HG02852 (cell line): ENCODE measurements at regions not wholly inside any gene's neighbourhood (a gene's known extent, or its start where the extent isn't known, plus 50 kb on each side); places are given as distances from the start of the nearest gene placed in this dataset.

ENCODE experiments used
- ATAC-seq: cut with Tn5 transposase; IDR thresholded peaks from one replicate; pipeline ENCODE4 v1.9.1; 2021; ENCODE audit warnings: mild to moderate bottlenecking, moderate library complexity; ENCODE audit not compliant: unreplicated experiment

DNA sequence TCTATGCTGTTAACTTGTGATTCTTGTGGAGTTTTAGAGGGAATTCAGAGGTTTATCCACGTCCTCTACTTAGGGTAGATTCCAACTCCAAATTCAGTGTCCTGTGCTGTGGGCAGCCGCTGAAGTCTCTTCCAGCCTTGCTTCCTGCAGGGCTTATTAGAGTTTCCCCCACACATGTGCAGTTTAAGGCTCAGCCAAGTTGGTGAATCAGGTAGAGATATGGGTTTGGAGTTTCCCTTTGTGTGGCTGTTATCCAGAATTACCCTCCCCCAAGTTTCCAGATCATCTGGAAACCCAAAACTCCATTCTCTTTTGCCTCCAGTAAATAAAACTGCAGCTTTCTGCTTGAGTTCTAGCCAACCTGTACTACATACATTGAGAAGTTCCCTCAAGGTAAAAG is 853.7 kb downstream of the GALC start:
- no peak for ATAC-seq

DNA sequence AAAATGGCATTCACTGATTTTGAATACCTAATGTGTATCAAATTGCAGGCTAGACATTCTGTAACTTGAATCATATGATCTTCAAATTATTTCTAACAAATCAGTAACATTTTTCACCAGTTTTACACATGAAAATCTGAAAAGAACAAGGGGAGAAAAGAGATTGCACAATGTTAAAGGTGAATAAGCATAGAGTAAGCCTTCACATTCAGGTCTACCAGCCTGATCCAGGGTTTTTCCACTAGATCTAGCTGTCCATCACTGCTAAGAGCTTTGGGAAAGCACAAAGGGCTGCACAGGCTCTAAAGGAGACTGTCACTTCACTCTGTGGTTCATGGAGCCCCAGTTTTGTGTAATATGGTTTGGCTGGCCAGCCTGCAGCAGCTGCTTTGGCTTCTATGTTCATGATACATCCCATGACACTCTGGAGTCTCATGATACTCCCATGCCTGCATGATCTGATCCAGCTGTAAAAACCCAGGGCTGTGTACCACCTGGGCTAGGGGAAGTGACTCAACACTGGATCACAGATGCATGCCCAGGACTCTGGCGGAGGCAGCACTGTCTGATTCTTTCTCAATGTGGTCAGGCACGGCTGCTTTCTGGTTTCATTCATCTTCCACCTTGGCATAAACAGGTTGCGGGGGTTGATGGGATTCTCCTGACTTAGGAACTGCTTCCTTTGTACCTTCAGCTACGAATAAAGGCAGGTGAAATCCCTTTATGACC is 859.7 kb downstream of the GALC start:
- no peak for ATAC-seq

DNA sequence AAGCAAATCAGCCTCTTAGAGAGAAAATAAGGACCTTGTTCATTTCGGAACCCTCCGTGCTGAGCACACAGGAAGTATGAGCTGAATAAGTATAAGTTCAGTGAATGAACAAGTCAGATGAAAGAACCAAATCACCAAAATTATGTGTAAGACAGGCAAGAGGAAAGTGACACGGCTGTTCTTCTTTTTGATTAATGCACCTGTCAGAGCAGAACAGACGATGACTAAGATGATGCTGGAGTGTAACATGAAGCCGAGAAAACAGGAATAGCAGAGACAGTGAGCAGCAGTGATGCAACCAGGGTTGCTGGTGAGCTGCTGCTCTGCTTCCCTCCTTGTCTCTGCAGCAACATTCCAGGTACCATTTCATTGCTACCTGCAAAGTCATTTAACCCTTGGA is 861.1 kb downstream of the GALC start:
- ATAC-seq, result no peak

DNA sequence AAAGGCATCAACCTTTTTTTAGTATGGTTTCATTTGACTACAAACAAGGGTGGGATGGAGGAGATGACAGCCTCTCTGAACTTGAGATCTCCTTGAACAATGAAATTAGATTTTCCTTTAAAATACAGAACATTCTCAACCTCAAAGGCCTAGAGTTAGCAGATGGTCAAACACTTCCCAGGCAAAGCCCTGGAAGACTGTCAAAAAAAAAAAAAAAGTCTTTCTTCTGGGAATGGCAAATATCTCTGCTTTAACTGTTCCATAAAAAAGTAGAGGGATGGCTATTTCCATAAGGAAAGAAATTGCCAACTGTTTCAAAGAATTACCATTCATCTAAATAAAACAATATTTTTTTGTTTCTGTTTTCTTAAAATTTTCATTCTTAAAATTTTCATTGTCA is 870.8 kb downstream of the GALC start:
- ATAC-seq, result no peak

DNA sequence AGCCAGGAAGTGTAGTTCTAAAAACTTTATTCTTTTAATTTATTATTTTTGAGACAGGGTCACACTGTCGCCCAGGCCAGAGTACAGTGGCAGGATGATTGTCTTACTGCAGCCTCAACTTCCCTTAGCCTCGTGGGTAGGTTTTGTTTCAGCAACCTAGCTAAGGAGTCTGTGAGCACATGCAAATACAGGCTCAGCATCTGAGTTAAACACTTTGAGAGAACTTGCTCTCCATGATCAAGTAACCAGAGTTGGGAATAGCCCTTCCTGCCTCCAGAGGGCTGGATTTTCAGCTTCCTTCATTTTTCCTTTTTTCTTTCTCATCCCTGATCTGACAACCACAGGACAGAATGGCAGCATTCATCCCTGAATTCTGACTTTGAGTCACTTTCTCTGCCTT is 871.3 kb downstream of the GALC start:
- no peak for ATAC-seq

DNA sequence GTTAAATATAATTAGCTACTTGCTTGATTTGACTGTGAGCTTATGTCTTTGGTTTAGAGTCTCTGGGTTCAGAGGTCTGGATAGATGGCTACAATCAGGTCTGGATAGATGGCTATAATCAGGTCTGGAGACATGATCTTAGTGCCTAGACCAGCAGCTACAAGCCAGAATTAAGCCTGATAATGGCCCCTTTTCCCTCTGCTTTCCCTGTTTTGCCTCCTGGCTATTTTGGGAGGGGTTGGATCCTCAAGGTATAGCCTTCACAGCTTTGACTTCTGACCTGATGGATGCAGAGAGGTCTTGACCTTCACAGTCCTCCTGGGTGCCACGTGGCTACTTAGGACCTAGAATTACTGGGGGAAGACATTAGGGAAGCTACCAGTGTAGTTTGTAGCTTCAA is 877.7 kb downstream of the GALC start:
- ATAC-seq, result no peak

DNA sequence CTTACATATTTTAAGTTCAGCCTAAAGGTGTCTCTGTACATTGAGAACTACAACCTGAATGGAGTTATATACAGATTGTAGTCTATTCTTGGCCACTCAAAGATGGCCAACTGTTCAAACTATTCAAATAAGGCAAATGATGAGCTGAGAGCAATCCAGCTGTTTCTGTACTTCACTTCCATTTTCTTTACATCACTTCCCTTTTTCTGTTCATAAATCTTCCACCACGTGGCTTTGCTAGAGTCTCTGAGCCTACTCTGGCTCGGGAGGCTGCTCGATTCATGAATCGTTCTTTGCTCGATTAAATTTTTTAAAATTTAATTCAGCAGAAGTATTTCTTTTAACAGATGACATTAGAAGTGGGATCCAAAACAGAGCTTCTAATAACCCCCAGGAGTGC is 879.7 kb downstream of the GALC start:
- no peak for ATAC-seq

DNA sequence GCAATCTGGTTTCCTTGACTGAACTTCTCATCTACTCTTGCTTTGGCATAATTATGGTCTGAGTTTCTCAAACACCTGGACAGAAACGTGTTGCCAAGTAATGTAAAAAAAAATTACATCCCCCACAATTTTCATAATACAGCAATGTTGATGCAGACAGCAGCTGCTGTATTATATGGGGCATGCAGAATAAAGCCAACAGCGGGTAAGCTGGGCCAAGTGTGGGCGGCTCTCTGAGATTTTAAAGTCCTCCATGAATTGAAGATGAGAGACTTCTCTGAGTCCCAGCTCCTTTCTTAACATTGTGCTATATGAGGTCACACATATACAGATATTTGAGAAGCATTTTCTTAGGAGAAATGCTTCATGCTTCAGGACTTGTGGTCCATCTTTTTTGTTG is 881.2 kb downstream of the GALC start:
- ATAC-seq, result no peak

DNA sequence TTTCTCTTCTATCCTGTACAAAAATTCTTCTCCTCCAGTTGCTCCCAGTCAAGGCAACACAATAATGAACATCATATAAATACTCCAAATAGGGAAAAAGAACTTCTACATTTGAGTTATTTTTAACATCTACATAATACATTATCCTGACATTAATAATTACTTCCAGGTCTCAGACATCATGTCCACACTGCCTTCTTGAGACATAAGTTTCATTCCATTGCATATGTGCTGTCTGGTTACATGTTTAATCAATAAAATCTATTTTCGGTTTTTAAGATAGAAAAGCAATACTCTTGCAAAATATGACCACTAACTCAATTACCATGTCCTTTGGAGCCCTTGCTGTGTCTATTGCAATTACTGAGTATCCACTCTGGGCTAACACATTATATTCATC is 881.9 kb downstream of the GALC start:
- ATAC-seq, result no peak

DNA sequence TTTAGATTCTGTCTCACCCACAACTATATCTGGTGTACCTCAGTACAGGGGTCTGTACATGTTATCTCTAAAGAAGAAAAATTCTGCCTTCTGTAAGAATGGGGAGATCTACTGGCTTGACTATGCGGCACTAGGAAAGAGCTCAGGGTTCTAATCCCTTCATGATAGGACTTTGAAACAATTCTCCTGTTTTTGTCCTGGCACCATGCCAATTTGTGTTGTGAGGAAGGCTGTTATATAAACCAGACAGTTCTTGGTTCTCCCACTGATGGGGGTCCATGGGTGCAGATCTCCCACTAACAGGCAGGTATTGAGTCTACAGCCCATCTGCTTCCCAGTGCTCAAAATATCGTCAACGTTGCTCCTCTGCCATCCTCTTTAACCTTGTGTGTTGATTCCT is 883.7 kb downstream of the GALC start:
- ATAC-seq, result no peak

DNA sequence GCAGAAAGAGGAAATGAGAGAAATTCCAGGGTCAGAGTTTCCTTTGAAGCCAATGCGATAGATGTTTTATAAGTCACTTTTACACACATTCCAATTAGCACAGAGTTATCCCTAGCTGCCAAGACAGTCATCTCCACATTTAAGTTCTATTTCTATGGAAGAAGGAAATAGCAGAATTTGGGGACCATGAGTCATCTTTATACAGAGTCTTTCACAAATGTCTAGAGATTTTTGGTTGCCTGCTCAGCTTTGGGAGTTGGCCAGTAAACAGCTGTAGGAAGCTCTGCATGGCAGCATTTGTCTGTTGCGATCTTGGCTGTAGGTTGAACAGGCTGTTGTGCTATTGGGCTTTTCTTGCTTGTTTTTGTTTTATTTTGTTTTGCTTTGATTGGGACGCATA is 884.3 kb downstream of the GALC start:
- no peak for ATAC-seq

DNA sequence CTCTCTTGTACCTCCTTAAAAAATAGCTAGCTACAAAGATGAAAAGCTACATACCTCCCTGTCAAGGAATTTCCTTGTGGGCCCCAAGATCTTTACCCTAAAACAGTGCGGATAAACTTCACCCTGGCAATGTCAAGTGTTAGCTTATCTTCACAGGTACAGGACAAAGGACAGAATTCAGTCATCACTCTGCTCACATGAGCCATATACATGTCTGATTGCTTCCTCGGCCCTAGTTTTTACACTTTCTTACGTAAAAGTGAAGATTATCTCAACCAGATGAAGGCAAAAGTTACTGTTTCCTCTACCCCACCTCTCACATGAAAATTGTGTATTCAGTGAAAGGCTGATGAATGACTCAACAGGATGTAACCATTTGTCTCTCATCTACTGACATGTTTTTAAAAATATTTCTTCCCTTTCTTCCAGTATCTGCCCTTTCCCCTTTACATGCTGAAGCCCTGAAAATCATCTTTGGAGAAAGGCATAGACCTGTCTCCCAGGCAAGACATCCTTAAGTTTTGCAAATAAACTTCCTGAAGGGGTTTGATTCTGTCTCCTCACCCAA is 890.1 kb downstream of the GALC start:
- ATAC-seq, result no peak

DNA sequence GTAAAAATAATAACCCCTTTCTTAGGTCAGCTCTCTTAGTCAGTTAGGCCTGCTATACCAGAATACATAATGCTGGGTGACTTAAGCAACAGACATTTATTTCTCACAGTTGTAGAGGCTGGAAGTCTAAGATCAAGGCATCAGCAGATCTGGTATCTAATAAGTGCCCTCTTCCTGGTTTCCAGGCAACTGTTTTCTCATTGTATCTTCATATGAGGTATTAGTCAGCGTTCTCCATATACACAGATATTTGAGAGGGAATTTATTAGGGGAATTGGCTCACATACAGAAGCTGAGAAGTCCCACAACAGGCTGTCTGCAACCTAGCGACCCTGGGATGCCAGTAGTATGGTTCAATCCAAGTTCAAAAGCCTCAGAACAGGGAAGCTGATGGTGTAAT is 896.0 kb downstream of the GALC start:
- ATAC-seq, result no peak

DNA sequence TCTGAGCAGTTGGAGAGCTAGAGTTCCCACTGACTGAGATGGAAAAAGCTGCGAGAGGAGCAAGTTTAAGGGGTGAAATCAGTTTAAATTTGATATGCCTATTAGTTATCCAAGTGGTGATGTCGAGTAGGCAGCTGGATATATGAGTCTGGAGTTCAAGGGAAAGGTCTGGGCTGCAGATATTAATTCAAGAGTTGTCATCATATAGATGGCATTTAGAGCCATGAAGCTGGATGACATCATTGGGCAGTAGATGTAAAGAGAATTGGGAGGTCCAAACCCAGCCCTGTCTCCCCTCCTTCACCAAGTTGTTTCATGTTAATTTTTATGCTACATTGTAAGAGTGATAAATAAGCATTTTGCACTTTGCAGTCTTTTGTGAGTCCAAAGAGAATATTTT is 898.1 kb downstream of the GALC start:
- ATAC-seq, result no peak

DNA sequence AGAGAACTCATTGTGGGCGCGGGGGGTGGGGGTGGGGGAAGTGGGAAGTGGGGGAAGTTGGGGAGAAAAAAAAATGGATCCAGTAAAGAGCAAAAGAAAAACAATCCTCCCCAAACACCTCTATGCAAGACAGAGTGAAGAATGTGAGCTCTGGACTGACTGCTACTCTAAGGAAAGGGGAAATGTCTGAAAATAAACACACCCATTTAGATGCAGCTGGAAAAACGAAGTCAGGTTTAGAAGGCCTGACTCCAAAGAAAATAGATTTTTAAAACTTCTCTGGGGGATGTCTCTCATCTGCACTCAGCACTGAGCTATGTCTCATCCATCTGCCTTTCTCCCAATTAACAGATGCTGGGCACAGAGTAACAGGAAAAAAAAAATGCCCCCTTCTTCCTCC is 904.4 kb downstream of the GALC start:
- no peak for ATAC-seq

DNA sequence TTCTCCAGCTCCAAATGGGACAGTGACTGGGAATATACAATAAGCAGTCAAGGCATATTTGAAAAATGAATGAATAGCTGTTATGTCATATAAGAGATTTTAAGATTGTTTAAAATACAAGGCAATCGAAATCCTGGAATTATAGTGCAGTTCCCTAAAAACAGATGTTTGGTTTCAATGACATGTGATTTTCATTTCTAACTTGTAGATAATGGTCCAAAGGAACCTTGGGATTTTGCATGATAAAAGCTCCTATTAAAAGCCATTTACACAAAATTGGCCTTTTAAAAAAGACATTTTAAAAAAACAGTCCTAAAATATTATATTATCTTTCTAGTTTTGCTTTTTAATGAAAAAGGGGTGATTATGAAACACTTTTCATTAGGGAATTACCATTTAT is 905.1 kb downstream of the GALC start:
- ATAC-seq, result no peak

DNA sequence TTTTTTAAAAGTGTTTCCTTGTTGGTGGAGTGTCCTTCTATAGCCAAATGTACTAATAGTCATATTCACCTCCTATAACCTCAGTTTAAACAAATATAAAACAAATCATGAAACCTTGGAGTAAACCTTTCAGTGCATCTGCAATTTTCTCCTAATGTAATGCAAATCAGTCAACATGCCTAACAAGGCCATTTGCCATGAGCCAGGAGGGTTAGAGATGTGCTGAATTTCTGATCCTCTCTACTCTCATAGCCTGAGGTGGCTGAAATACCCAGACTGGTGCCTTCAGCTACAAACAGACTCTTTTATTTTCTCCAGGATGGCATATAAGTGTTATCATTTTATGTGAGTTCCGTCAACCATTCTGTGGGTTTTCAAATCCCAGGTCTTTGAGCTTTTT is 908.1 kb downstream of the GALC start:
- no peak for ATAC-seq

DNA sequence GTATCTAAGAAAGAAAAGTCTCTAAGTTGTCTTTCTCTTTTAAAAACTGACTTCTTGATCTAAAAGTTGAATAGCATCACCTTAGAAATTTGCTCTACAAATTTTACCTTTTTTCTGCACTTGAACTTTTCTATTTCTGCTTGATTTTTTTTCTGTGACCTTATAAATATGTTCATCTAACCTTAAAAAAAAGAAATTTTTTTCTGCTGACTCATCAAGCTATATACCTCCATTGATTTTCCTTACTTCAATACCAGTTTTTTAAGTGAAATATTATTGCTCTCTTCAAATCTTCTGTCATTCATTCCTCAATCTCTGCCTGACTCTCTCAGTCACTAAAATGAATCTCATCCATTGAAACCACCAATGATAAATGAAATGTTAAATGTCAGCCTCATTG is 910.1 kb downstream of the GALC start:
- ATAC-seq, result no peak

DNA sequence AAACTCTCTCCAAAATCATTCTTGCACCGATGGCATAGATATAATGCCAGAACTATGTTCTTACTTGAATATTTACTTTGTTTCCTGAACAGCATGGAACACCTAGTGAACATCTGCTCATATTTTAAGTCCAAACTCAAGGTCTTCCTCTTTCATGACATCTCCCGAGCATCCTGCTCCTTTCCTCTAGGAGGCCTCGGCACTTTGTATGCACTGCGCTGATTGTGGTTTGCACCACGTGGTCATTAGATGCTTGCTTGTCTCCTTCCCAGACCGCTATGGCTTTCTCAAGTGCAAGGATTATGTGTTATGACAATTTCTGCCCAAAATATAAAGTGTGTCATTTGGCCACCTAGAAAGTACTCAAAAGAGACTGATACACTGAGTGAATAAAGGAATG is 912.0 kb downstream of the GALC start:
- ATAC-seq, result no peak

DNA sequence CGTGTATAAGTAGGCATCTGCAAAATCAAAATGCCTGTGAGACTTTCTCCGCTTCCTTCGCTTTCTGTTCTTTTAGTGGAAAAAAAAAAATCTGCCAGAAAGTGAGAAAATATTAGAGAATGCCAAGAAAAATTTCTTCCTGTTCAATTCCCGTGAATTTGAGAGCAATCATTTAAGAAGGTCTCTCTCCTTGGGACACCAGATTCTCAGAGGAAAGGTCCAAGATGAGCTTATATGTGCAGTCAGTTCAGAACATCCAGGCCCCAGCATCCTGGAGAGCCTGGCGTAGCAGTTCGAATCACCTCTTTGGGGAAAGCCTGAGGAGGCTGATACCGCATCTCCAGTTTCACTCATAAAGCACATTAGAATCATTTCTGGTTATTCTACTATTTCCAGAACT is 912.8 kb downstream of the GALC start:
- no peak for ATAC-seq

DNA sequence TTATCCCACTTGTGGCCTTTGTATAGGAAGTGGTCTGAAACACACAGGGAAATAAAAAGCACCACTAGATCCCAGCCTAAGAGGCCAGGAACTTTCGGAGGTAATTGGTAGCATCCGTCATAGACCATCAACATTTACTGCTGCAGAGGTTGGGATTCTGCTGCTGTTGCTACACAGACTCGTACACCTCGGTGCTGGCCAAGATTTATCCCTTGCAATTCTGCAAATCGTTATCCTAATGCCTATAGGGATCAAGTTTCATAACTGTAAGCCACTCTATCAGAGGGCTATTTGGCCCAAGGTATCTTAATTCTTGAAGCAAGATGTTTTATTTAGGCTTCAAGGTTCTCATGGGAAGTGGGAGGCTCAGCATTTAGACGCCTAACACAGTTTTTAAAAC is 913.6 kb downstream of the GALC start:
- no peak for ATAC-seq

DNA sequence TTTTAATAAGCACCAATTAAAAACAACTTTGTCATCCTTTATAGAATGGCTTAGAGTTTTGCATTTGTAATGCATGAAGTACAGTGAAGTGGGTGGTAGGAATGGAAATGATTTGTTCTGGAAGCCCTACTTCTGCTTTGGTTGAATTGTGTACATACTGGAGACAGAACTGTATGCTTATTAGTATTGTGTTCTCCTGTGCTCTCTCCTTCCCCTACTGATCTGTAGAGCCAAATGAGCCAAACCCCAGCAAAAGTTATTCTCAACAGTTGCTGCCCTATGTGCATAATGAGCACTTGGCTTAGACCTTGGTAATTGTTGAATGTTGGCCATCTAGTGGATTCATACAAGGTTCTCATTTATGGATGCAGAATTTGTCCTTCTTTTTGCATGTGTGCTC is 916.1 kb downstream of the GALC start:
- ATAC-seq, result no peak

DNA sequence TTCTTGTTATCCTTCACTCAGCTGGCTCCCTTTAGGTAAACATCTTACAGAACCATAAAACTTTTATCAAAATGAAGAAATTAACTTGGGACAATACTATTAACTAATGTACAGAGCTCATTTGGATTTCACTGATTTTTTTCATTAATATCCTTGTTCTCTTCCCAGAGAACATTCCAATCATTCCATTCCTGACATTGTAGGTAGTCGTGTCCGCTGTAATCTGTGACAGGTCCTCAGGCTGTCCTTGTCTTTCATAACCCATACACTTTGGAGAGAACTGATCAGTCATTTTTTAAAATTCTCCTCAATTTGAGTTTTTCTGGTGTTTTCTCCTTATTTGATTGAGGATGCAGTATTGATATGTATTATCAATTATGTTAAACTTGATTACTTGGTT is 916.8 kb downstream of the GALC start:
- no peak for ATAC-seq
